ENCODE measurements at regions not wholly inside any gene's neighbourhood (a gene's known extent, or its start where the extent isn't known, plus 50 kb on each side); places are given as distances from the start of the nearest gene placed in this dataset.

- Histone ChIP-seq H2AFZ (ENCODE audit: low read depth, low read length) (no peak overlapping the region), H3K4me1 (ENCODE audit: insufficient read depth, low read length) (peaks cover 18% of the 10 kb centered on the region), H3K9me3 (ENCODE audit: low read length) (no peaks in the 10 kb centered on the region), H3K4me3 (ENCODE audit: low read length) (no peak overlapping the region), H3K27me3 (ENCODE audit: insufficient read depth, low read length) (peaks cover 4% of the 10 kb centered on the region), H3K36me3 (ENCODE audit: insufficient read depth, low read length) (no peaks in the 10 kb centered on the region)
Observed at GRCh38 chr2:156797832-156798231, 361.7 kb downstream of the GPD2 start.

DNA sequence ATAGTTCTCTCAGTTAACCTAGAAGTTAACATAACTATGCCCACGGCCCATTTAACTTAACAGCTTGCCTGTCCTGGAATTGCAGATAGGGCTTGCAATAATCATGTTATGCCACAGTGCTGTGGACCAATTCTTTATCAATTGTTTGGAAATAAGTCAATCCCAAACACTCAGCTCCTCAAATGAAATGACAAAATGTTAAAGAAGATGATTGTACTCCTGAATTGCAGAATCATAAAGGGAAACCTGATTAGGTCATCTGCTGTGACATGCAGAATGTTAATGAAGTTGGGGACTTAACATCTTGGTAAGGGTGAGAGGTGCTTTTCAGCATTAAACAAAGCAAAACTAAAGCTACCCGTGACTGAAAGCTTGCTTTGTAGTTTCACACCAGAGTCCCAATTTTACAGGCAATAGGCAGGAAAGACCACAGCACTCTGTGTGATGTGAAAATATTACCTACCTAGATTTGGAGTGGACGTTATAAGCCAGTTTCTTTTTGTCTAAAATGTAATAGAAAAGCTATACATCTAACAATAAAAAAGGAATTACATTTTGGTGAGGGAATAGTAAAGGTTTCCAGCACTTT, 364.0 kb downstream of the GPD2 start:
- H3K27me3 ChIP-seq (ENCODE audit: insufficient read depth, low read length) = peaks cover 3% of the 10 kb centered on the region
- H3K9me3 ChIP-seq (ENCODE audit: low read length) = no peaks in the 10 kb centered on the region
- peak overlapping the region; percentile 11 for H3K4me3 ChIP-seq (ENCODE audit: low read length)
- no peaks in the 10 kb centered on the region for H3K36me3 ChIP-seq (ENCODE audit: insufficient read depth, low read length)
- H2AFZ ChIP-seq (ENCODE audit: low read depth, low read length) = no peak overlapping the region
- peaks cover 18% of the 10 kb centered on the region for H3K4me1 ChIP-seq (ENCODE audit: insufficient read depth, low read length)

- Histone ChIP-seq H3K4me1 (ENCODE audit: insufficient read depth, low read length) (peaks cover 18% of the 10 kb centered on the region), H3K36me3 (ENCODE audit: insufficient read depth, low read length) (no peaks in the 10 kb centered on the region), H3K9me3 (ENCODE audit: low read length) (no peaks in the 10 kb centered on the region), H3K4me3 (ENCODE audit: low read length) (peak overlapping the region; percentile 11), H3K27me3 (ENCODE audit: insufficient read depth, low read length) (peaks cover 3% of the 10 kb centered on the region), H2AFZ (ENCODE audit: low read depth, low read length) (no peak overlapping the region)
Observed at GRCh38 chr2:156800781-156801361, 364.7 kb downstream of the GPD2 start.

DNA sequence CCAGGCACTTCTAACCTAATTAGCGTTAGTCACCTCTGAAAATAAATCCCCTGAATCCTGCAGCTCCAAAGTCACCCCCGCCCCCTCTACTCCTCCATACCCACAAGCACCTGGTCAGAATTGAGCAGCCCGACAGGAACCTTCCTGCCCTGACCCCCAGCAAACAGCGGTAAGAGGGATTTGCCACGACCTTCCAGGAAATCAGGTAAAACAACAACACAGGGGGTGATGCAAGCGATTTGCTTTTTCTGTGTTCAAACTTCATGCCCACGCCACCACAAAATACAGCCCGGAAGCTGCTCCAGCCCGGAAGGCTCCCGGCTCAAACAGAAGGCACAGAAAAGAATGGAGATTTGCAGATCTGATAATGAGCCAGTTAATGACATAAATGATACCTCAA, 367.1 kb downstream of the GPD2 start:
- Histone ChIP-seq H3K27me3 (ENCODE audit: insufficient read depth, low read length) (peaks cover 3% of the 10 kb centered on the region), H3K9me3 (ENCODE audit: low read length) (no peaks in the 10 kb centered on the region), H3K36me3 (ENCODE audit: insufficient read depth, low read length) (no peaks in the 10 kb centered on the region), H3K4me3 (ENCODE audit: low read length) (no peak overlapping the region), H2AFZ (ENCODE audit: low read depth, low read length) (no peak overlapping the region), H3K4me1 (ENCODE audit: insufficient read depth, low read length) (peaks cover 18% of the 10 kb centered on the region)

DNA sequence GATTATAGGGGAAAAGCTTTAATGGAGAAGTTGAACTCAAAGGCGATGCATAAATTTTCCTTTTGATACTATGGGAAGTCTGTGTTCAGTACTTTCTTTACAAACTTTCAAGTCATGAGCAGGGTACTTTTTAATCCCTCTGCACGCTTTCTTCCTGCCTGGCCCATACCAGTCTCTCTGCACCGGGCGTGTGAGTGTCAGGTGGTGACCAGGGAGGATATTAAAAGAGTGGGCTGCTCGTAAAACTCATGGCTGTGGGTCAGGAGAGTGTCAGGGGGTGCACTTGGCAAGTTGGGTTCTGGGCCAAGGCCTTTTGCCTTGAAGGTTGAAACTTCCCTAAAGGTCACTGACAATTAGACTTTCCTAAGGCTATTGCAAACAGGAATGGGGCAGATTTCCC, 367.8 kb downstream of the GPD2 start:
- Histone ChIP-seq H3K9me3 (ENCODE audit: low read length) (no peaks in the 10 kb centered on the region), H3K4me3 (ENCODE audit: low read length) (no peak overlapping the region), H2AFZ (ENCODE audit: low read depth, low read length) (no peak overlapping the region), H3K27me3 (ENCODE audit: insufficient read depth, low read length) (peaks cover 3% of the 10 kb centered on the region), H3K4me1 (ENCODE audit: insufficient read depth, low read length) (peaks cover 18% of the 10 kb centered on the region), H3K36me3 (ENCODE audit: insufficient read depth, low read length) (no peaks in the 10 kb centered on the region)

DNA sequence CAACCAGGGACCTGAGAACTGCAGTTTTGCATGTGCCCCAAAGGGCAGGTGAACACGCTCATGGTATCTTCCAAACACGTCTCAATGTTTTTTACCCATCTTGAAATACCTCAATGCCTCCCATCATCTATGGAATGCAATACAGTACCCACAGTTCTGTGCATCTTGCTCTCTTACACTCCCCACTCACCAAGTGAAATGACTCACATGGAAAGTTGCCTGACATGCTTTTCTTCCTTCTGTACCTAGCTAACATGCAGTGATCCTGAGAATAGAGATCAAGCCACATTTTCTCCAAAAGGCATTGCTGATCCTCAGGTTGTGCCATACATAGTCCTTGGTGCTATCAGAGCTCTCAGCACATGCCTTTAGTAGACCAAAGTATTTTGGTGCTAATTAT, 373.9 kb downstream of the GPD2 start:
- no peak overlapping the region for H3K4me3 ChIP-seq (ENCODE audit: low read length)
- no peaks in the 10 kb centered on the region for H3K36me3 ChIP-seq (ENCODE audit: insufficient read depth, low read length)
- no peak overlapping the region for H2AFZ ChIP-seq (ENCODE audit: low read depth, low read length)
- no peaks in the 10 kb centered on the region for H3K4me1 ChIP-seq (ENCODE audit: insufficient read depth, low read length)
- H3K9me3 ChIP-seq (ENCODE audit: low read length) = no peaks in the 10 kb centered on the region
- H3K27me3 ChIP-seq (ENCODE audit: insufficient read depth, low read length) = peaks cover 2% of the 10 kb centered on the region

- Histone ChIP-seq H2AFZ (ENCODE audit: low read depth, low read length) (no peak overlapping the region), H3K36me3 (ENCODE audit: insufficient read depth, low read length) (no peaks in the 10 kb centered on the region), H3K4me3 (ENCODE audit: low read length) (no peak overlapping the region), H3K9me3 (ENCODE audit: low read length) (no peaks in the 10 kb centered on the region), H3K4me1 (ENCODE audit: insufficient read depth, low read length) (no peaks in the 10 kb centered on the region), H3K27me3 (ENCODE audit: insufficient read depth, low read length) (peaks cover 2% of the 10 kb centered on the region)
Observed at GRCh38 chr2:156812496-156812895, 376.3 kb downstream of the GPD2 start.

GRCh38 chr2:156817430-156817829, 381.3 kb downstream of the GPD2 start:
- H3K4me3 ChIP-seq (ENCODE audit: low read length) = no peak overlapping the region
- H3K36me3 ChIP-seq (ENCODE audit: insufficient read depth, low read length) = no peaks in the 10 kb centered on the region
- H3K27me3 ChIP-seq (ENCODE audit: insufficient read depth, low read length) = no peaks in the 10 kb centered on the region
- H3K4me1 ChIP-seq (ENCODE audit: insufficient read depth, low read length) = no peaks in the 10 kb centered on the region
- H3K9me3 ChIP-seq (ENCODE audit: low read length) = no peaks in the 10 kb centered on the region
- H2AFZ ChIP-seq (ENCODE audit: low read depth, low read length) = no peak overlapping the region

- Histone ChIP-seq H3K4me1 (ENCODE audit: insufficient read depth, low read length) (no peaks in the 10 kb centered on the region), H2AFZ (ENCODE audit: low read depth, low read length) (no peak overlapping the region), H3K4me3 (ENCODE audit: low read length) (no peak overlapping the region), H3K9me3 (ENCODE audit: low read length) (no peaks in the 10 kb centered on the region), H3K36me3 (ENCODE audit: insufficient read depth, low read length) (no peaks in the 10 kb centered on the region), H3K27me3 (ENCODE audit: insufficient read depth, low read length) (no peaks in the 10 kb centered on the region)
Observed at GRCh38 chr2:156818221-156818620, 382.0 kb downstream of the GPD2 start.

DNA sequence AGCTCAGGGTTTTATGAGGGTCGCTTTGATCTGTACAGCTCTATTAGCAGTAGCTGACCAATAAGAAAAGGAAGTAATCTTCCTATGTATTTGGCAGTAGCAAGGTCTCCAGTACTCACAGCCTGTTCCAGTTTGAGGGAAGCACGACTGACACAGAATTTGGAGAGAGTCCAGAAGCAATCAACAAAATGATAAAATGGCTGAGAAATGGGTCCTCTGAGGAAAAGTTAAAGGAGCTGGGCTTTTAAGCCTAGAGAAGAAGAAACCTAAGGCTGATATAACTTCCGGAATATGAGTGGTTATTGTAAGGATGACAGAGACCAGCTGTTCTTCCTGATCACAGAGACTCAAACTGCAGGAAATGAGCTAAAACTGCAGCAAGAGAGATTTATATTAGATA, 382.8 kb downstream of the GPD2 start:
- Histone ChIP-seq H3K4me3 (ENCODE audit: low read length) (no peak overlapping the region), H3K36me3 (ENCODE audit: insufficient read depth, low read length) (no peaks in the 10 kb centered on the region), H2AFZ (ENCODE audit: low read depth, low read length) (no peak overlapping the region), H3K4me1 (ENCODE audit: insufficient read depth, low read length) (no peaks in the 10 kb centered on the region), H3K9me3 (ENCODE audit: low read length) (no peaks in the 10 kb centered on the region), H3K27me3 (ENCODE audit: insufficient read depth, low read length) (no peaks in the 10 kb centered on the region)

- Histone ChIP-seq H3K27me3 (ENCODE audit: insufficient read depth, low read length) (no peaks in the 10 kb centered on the region), H3K36me3 (ENCODE audit: insufficient read depth, low read length) (no peaks in the 10 kb centered on the region), H3K4me1 (ENCODE audit: insufficient read depth, low read length) (peaks cover 8% of the 10 kb centered on the region), H3K4me3 (ENCODE audit: low read length) (no peak overlapping the region), H3K9me3 (ENCODE audit: low read length) (no peaks in the 10 kb centered on the region), H2AFZ (ENCODE audit: low read depth, low read length) (no peak overlapping the region)
Observed at GRCh38 chr2:156826341-156826933, 390.3 kb downstream of the GPD2 start.

DNA sequence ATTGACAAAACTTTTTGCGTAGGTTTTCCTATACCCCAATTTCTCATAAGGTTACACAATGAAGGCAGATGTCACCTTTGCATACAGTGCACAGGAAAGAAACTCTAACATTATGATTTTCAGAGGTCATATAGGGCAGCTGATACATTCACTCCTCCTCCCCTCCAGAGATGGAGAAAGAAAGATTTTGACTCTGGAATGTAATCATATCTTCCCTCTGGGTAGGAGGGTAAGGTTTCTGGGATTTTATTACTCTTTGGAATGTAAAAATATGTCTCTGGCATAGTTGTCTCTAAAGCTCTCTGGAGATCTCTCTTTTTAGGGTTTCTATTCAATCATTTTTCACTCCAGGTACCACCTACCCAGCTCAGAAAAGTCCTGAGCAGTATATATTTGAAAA, 398.3 kb downstream of the GPD2 start:
- Histone ChIP-seq H3K27me3 (ENCODE audit: insufficient read depth, low read length) (no peaks in the 10 kb centered on the region), H3K9me3 (ENCODE audit: low read length) (no peaks in the 10 kb centered on the region), H3K36me3 (ENCODE audit: insufficient read depth, low read length) (no peaks in the 10 kb centered on the region), H3K4me3 (ENCODE audit: low read length) (no peak overlapping the region), H3K4me1 (ENCODE audit: insufficient read depth, low read length) (no peaks in the 10 kb centered on the region), H2AFZ (ENCODE audit: low read depth, low read length) (no peak overlapping the region)

DNA sequence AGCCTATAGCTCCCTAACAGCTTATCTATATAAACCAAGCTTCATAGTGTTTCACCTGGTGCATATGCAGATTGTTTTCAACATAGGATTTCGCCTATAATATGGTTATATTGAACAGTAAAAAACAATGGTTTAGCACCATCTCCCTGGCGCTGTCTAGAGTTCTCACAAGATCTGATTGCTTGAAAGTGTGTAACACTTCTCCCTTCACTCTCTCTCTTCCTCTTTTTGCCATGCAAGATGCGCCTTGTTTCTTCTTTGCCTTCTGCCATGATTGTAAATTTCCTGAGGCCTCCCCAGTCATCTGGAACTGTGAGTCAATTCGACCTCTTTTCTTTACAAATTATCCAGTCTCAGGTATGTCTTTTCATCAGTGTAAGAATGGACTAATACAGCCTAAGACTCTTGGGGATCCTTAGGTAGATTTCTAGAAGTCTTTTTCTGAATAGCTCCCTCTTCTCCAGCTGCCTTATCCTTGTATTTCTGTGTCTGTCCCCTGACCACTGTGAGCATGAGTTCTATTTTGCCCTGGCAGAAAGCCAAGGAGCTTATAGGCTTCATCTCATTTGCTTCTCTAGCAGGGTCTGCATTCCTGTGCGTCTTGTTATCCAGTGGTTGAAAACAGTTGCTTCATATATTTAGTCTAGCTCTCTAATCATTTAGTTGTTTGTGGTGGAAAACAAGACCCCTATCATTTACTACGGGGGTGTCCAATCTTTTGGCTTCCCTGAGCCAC, 401.6 kb downstream of the GPD2 start:
- Histone ChIP-seq H2AFZ (ENCODE audit: low read depth, low read length) (no peak overlapping the region), H3K9me3 (ENCODE audit: low read length) (no peaks in the 10 kb centered on the region), H3K4me1 (ENCODE audit: insufficient read depth, low read length) (no peaks in the 10 kb centered on the region), H3K36me3 (ENCODE audit: insufficient read depth, low read length) (no peaks in the 10 kb centered on the region), H3K27me3 (ENCODE audit: insufficient read depth, low read length) (no peaks in the 10 kb centered on the region), H3K4me3 (ENCODE audit: low read length) (no peak overlapping the region)

All from neuron (in vitro differentiated cells).